Superior temporal gyrus (tissue), 1 donor: ENCODE measurements at regions not wholly inside any gene's neighbourhood (a gene's known extent, or its start where the extent isn't known, plus 50 kb on each side); places are given as distances from the start of the nearest gene placed in this dataset.
"Not testable (repeated sequence)": the region's sequence is repeated elsewhere in the genome, so short reads cannot be mapped to it uniquely, and the experiment has no call there.

ENCODE experiments used
- DNase-seq: peaks from one replicate; pipeline ENCODE4 v3.0.0-alpha.2; 2016; ENCODE audit errors: extremely low spot score

- DNase-seq, result no peak
These were observed 85.6 kb upstream of the SSTR4 start for GRCh38 chr20:22949331-22950109.

- no peak for DNase-seq
These were observed 83.1 kb upstream of the SSTR4 start for GRCh38 chr20:22951966-22952365.

- no peak for DNase-seq
These were observed 80.5 kb upstream of the SSTR4 start for GRCh38 chr20:22954661-22955060.

GRCh38 chr20:22958390-22958789 lies 76.7 kb upstream of the SSTR4 start:
- no peak for DNase-seq

- no peak for DNase-seq
These were observed 72.3 kb upstream of the SSTR4 start for GRCh38 chr20:22962567-22963439.

- DNase-seq, result no peak
These were observed 71.5 kb upstream of the SSTR4 start for GRCh38 chr20:22963581-22963980.

- no peak for DNase-seq
These were observed 68.2 kb upstream of the SSTR4 start for GRCh38 chr20:22966787-22967464.

- not testable (repeated sequence) for DNase-seq
These were observed 67.4 kb upstream of the SSTR4 start for GRCh38 chr20:22967706-22968105.

- DNase-seq, result not testable (repeated sequence)
These were observed 66.1 kb upstream of the SSTR4 start for GRCh38 chr20:22969031-22969430.

GRCh38 chr20:22971077-22971476 lies 64.0 kb upstream of the SSTR4 start:
- DNase-seq, result not testable (repeated sequence)

GRCh38 chr20:22974354-22974753 lies 60.8 kb upstream of the SSTR4 start:
- DNase-seq, result no peak

- no peak for DNase-seq
These were observed 57.9 kb upstream of the SSTR4 start for GRCh38 chr20:22977047-22977785.

- no peak for DNase-seq
These were observed 51.1 kb upstream of the SSTR4 start for GRCh38 chr20:22984008-22984407.

- DNase-seq, result no peak
These were observed 50.5 kb upstream of the SSTR4 start for GRCh38 chr20:22984606-22985005.

GRCh38 chr20:22985239-22985778 lies 49.8 kb upstream of the SSTR4 start:
- no peak for DNase-seq
